ENCODE measurements at regions not wholly inside any gene's neighbourhood (a gene's known extent, or its start where the extent isn't known, plus 50 kb on each side); places are given as distances from the start of the nearest gene placed in this dataset.

DNA sequence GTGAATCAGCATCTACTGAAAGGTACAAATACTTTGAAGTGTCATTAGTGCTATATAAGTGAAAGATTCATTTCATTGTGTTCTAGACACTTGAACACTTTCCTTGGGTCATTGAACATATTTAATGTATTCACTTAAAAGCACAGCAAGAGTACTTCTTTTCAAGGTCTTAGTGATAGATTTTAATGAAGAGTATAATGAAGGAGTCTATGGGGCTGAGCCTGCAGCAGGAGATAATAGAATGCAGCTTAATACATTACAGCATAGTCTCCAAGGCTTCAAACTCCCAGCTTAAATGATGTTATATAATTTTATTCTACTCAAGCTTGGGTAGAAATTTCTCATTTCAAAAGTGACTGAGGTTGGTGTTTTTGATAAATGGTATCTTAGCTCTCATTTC is 66.1 kb upstream of the VEGFC start:
- TF ChIP-seq, protein P1, sequence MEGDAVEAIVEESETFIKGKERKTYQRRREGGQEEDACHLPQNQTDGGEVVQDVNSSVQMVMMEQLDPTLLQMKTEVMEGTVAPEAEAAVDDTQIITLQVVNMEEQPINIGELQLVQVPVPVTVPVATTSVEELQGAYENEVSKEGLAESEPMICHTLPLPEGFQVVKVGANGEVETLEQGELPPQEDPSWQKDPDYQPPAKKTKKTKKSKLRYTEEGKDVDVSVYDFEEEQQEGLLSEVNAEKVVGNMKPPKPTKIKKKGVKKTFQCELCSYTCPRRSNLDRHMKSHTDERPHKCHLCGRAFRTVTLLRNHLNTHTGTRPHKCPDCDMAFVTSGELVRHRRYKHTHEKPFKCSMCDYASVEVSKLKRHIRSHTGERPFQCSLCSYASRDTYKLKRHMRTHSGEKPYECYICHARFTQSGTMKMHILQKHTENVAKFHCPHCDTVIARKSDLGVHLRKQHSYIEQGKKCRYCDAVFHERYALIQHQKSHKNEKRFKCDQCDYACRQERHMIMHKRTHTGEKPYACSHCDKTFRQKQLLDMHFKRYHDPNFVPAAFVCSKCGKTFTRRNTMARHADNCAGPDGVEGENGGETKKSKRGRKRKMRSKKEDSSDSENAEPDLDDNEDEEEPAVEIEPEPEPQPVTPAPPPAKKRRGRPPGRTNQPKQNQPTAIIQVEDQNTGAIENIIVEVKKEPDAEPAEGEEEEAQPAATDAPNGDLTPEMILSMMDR (IDR thresholded peaks at IDR 0.05; ENCODE audit: low read depth, low read length, poor library complexity, severe bottlenecking) = no peak
- TF ChIP-seq EZH2phosphoT487 (IDR thresholded peaks at IDR 0.05; ENCODE audit: borderline replicate concordance, low read length) = no peak
